HG02610 (cell line): ENCODE measurements at regions not wholly inside any gene's neighbourhood (a gene's known extent, or its start where the extent isn't known, plus 50 kb on each side); places are given as distances from the start of the nearest gene placed in this dataset.

ENCODE experiments used
- ATAC-seq: cut with Tn5 transposase; IDR thresholded peaks from one replicate; pipeline ENCODE4 v1.9.1; 2021; ENCODE audit warnings: mild to moderate bottlenecking, moderate library complexity; ENCODE audit not compliant: unreplicated experiment

- no peak for ATAC-seq
Observed at GRCh38 chr19:31223740-31224534, 125.3 kb downstream of the TSHZ3 start.

GRCh38 chr19:31220540-31220939, 128.7 kb downstream of the TSHZ3 start:
- ATAC-seq, result no peak

DNA sequence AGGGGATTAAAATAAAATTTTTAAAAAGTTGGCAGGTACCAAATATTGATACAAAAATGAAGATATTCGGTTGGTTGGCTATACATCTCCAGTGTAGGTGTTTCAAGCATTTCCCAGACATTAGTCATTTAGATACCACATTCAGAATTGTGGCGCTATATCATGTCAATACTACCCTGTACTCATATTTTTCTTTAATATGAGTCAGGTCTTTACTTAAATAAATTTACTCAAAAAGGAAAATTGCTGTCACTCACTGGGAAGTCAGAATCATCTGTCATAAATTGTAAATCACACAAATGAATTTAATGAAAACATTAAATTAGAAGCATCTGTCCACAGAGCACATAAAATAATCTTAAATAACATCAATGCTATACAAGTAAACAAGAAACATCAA, 134.2 kb downstream of the TSHZ3 start:
- ATAC-seq, result no peak

GRCh38 chr19:31214086-31214485, 135.2 kb downstream of the TSHZ3 start:
- ATAC-seq, result peak; percentile 74

DNA sequence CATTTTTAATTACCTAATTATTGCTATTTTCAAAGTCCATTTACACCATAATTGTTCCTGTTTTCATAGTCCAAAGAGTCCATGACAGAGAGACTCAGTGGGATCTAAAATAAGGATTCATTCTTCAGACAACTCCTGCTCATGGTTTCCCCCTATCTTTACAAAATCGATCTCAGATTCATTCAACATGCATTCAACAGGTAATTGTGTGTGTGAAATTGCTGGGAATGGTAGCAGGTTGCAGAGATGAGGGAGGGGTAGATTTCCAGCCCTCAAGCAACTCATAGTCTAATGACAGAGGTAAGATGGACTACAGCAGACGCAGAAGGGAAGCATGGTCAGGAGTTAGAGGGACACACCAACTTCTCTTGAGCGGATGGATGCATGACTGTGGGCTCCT, 138.1 kb downstream of the TSHZ3 start:
- no peak for ATAC-seq

DNA sequence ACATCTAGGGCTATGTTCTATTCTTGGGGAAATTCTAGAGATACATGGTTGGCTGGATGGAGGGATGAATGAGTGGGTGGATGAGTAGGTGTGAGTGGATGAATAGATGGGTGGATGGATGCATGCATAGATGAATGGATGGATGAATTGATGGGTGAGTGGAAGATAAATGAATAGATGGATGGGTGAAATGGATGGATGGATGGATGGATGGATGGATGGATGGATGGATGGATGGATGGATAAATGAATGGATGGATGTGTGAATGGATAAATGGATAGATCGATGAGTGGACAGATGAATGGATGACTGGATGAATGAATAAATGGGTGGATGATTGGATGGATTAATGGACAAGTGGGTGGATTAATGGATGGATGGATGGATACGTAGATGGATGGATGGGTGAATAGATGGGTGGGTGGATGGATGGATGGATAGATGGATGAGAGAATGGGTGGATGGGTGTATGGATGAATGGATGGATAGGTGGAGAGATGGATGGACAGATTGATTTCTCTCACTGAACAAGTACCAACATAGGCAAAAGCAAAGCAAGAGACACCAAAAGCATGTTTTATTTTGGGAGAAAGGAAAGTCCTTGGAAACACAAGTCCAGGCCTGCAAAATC, 143.2 kb downstream of the TSHZ3 start:
- no peak for ATAC-seq

- no peak for ATAC-seq
Observed at GRCh38 chr19:31204115-31204514, 145.1 kb downstream of the TSHZ3 start.

DNA sequence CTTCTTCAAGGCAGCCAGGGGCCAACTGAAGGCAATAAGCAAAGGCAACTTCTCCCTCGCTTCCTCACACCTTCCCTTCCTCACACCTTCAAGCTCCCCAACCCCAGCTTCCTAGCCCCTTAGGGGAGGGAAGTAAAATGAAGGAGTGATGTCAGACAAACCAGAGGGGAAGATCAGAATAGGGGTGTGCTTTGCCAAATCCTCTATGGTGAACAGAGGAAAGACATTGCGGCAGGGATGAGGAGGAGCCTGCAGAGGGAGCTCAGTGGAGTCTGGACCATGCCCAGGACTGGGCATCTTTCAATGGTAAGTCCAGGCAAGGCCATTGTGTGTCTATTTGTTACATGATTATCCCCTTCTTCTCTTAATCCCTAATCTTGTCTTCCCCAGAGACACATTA, 164.0 kb downstream of the TSHZ3 start:
- no peak for ATAC-seq

DNA sequence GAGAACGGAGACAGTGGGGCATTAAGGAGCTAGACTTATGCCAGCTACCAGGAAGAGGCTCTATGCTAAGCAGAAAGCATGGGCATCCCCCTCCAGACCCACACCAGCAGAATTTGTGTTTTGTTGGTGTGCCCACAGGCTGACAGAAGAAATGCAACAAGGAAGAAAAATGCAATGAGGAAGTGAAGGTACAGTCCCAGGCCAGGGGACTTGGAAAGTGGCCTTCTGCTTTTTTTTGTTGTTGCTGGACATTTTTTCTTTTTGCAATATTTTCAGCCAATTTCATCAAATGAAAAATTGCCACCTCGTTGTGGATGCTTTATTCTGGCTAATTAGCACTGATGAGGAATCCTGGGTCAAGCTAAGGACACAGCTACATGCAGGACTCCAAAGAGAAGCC, 167.7 kb downstream of the TSHZ3 start:
- no peak for ATAC-seq

GRCh38 chr19:31180907-31181306, 168.3 kb downstream of the TSHZ3 start:
- no peak for ATAC-seq

DNA sequence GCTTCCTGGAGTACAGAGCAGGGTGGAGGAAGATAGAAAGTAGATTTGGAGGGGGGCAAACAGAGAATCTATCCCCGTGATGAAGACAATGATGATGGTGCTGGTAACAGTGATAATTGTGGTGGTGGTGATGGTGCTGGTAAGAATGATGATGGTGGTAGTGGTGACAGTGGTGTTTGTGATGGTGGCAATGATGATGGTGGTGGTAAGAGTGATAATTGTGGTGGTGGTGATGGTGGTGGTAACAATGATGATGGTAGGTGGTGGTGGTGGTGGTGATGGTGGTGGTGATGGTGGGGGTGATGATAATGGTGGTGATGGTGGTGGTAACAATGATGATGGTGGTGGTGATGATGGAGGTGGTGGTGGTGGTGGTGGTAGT, 169.8 kb downstream of the TSHZ3 start:
- ATAC-seq, result no peak

GRCh38 chr19:31178833-31179470, 170.3 kb downstream of the TSHZ3 start:
- ATAC-seq, result no peak

GRCh38 chr19:31177246-31177645, 172.0 kb downstream of the TSHZ3 start:
- no peak for ATAC-seq

GRCh38 chr19:31175564-31176348, 173.5 kb downstream of the TSHZ3 start:
- no peak for ATAC-seq

- ATAC-seq, result no peak
Observed at GRCh38 chr19:31174948-31175347, 174.3 kb downstream of the TSHZ3 start.

GRCh38 chr19:31173991-31174390, 175.2 kb downstream of the TSHZ3 start:
- ATAC-seq, result no peak

- ATAC-seq, result no peak
Observed at GRCh38 chr19:31171936-31172335, 177.3 kb downstream of the TSHZ3 start.

- no peak for ATAC-seq
Observed at GRCh38 chr19:31170046-31170445, 179.2 kb downstream of the TSHZ3 start.

DNA sequence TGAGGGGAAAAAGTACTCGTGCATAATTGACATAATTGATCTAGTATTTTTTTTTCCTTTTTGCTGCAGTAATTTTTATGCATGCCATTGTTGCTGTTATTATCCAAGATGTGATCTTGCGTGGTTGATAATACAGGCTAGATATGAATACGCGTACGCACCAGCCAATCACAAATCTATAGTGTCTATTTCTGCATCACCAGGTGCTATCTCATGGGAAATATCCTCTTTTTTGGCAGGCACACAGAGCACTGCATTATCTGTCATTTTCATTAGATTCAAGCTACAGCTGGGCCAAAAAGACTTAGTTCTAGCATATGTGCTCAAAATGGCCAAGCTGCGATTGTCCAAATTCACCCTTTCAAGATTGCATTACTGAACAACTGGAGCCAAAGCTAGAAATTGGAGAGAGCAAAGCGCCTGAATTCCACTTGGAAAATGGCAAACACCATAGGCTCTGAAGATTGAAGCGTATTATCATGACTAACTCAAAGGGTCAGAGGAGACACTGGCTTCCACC, 181.1 kb downstream of the TSHZ3 start:
- ATAC-seq, result no peak

DNA sequence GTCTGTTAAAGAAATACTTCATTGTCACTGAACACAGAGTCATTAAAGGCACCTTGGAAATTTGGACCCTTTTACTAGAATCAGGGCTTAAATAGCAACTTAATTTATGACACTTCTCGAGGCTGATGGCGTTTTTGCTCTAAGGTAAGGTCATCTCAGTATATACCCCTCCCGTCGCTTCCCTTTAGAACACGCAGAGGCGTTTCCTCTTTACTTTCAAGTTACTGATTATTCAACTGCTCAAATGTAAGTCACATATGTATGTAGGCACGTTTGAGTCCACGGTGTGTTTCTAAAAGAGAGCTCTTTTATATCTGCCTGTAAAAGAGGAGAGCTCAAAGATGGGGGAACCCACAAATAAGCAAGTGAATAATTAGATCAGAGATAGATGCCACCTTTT, 181.5 kb downstream of the TSHZ3 start:
- no peak for ATAC-seq

- ATAC-seq, result no peak
Observed at GRCh38 chr19:31166206-31166605, 183.0 kb downstream of the TSHZ3 start.
